Upper lobe of left lung (tissue), 4 donors: ENCODE measurements at regions not wholly inside any gene's neighbourhood (a gene's known extent, or its start where the extent isn't known, plus 50 kb on each side); places are given as distances from the start of the nearest gene placed in this dataset.

ENCODE experiments used
- EP300 ChIP-seq, 4 donors: sonication (generic); formaldehyde crosslinking; IDR thresholded peaks; one replicate each; pipeline ENCODE4 v1.5.1; 2017; ENCODE audit warnings: antibody characterized with exemption in 4 of 4, control low read depth in 2 of 4
- POLR2A ChIP-seq, 4 donors: fragments of 450-650 bp; IDR thresholded peaks; one replicate each; pipeline ENCODE4 v1.5.1; 2016 to 2017; ENCODE audit warnings: antibody characterized with exemption in 4 of 4, mild to moderate bottlenecking in 2 of 4
- POLR2AphosphoS5 ChIP-seq, 2 donors: sonication (generic); formaldehyde crosslinking; IDR thresholded peaks; one replicate each; pipeline ENCODE4 v1.5.1; 2017; ENCODE audit warnings: antibody characterized with exemption in 2 of 2
- TF ChIP-seq, protein P1 (sequence below), 6 experiments: fragments of 450-650 bp in 4 of 6; fragments of 200-600 bp in 2 of 6; sonication (generic) in 2 of 6; IDR thresholded peaks; one replicate each; pipeline ENCODE4 v1.5.1; 2016 to 2019; ENCODE audit warnings: antibody characterized with exemption in 6 of 6

DNA sequence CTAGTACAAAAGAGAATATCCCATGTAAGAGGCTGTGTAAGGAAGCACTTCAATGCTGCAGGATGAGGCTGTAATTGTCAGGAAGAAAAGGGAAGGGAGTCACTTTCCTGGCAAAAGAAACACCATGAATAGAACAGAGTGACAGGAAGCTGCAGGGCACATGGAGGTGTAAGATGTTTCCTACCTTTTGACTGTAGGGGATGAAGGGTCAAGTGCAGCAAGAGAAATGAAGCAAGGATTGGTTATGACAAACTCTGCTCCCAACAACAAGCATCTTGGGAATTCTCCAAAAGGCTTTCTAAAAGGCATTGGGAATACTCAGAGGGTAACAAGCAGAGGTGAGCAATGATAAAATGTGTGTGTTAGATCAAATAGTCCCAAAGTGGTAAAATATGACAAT, 74.3 kb upstream of the NPY2R start:
- TF ChIP-seq EP300 (IDR thresholded peaks at IDR 0.05) (no peak), POLR2A (IDR thresholded peaks at IDR 0.05) (no peak), POLR2AphosphoS5 (IDR thresholded peaks at IDR 0.05) (no peak)
- TF ChIP-seq, protein P1, sequence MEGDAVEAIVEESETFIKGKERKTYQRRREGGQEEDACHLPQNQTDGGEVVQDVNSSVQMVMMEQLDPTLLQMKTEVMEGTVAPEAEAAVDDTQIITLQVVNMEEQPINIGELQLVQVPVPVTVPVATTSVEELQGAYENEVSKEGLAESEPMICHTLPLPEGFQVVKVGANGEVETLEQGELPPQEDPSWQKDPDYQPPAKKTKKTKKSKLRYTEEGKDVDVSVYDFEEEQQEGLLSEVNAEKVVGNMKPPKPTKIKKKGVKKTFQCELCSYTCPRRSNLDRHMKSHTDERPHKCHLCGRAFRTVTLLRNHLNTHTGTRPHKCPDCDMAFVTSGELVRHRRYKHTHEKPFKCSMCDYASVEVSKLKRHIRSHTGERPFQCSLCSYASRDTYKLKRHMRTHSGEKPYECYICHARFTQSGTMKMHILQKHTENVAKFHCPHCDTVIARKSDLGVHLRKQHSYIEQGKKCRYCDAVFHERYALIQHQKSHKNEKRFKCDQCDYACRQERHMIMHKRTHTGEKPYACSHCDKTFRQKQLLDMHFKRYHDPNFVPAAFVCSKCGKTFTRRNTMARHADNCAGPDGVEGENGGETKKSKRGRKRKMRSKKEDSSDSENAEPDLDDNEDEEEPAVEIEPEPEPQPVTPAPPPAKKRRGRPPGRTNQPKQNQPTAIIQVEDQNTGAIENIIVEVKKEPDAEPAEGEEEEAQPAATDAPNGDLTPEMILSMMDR (IDR thresholded peaks at IDR 0.05): no peak
